ENCODE measurements at regions not wholly inside any gene's neighbourhood (a gene's known extent, or its start where the extent isn't known, plus 50 kb on each side); places are given as distances from the start of the nearest gene placed in this dataset.

- no peak for DNase-seq
Observed at GRCh38 chr5:1704676-1705075, 95.0 kb downstream of the MRPL36 start.

- DNase-seq = no peak
Observed at GRCh38 chr5:1704266-1704665, 95.4 kb downstream of the MRPL36 start.

- DNase-seq = no peak
Observed at GRCh38 chr5:1703352-1704050, 96.1 kb downstream of the MRPL36 start.

GRCh38 chr5:1702318-1702717 is 97.3 kb downstream of the MRPL36 start:
- no peak for DNase-seq

GRCh38 chr5:1701884-1702283 is 97.8 kb downstream of the MRPL36 start:
- no peak for DNase-seq

GRCh38 chr5:1701216-1701864 is 98.3 kb downstream of the MRPL36 start:
- no peak for DNase-seq

- no peak for DNase-seq
Observed at GRCh38 chr5:1699394-1699793, 100.2 kb downstream of the MRPL36 start.

- DNase-seq = no peak
Observed at GRCh38 chr5:1698589-1699316, 100.9 kb downstream of the MRPL36 start.

GRCh38 chr5:1692381-1692780 is 107.3 kb downstream of the MRPL36 start:
- DNase-seq = no peak

- no peak for DNase-seq
Observed at GRCh38 chr5:1687301-1687970, 112.2 kb downstream of the MRPL36 start.

- DNase-seq = no peak
Observed at GRCh38 chr5:1686016-1686802, 113.4 kb downstream of the MRPL36 start.

- no peak for DNase-seq
Observed at GRCh38 chr5:1685066-1685465, 114.6 kb downstream of the MRPL36 start.

GRCh38 chr5:1681955-1682354 is 117.7 kb downstream of the MRPL36 start:
- no peak for DNase-seq

- DNase-seq = no peak
Observed at GRCh38 chr5:1673042-1673677, 126.5 kb downstream of the MRPL36 start.

GRCh38 chr5:1672396-1672795 is 127.2 kb downstream of the MRPL36 start:
- DNase-seq = no peak

- no peak for DNase-seq
Observed at GRCh38 chr5:1671351-1671750, 128.3 kb downstream of the MRPL36 start.

GRCh38 chr5:1670351-1670750 is 129.3 kb downstream of the MRPL36 start:
- DNase-seq = peak in 1 of 2 experiments; percentile 34

- no peak for DNase-seq
Observed at GRCh38 chr5:1669276-1670155, 130.1 kb downstream of the MRPL36 start.

- peak in 1 of 2 experiments; percentile 57 for DNase-seq
Observed at GRCh38 chr5:1668141-1668721, 131.4 kb downstream of the MRPL36 start.

GRCh38 chr5:1667648-1668140 is 131.9 kb downstream of the MRPL36 start:
- DNase-seq = no peak
